H9 (cell line): ENCODE measurements at regions not wholly inside any gene's neighbourhood (a gene's known extent, or its start where the extent isn't known, plus 50 kb on each side); places are given as distances from the start of the nearest gene placed in this dataset.

Experiments used
- DNase-seq: peaks from one replicate; pipeline ENCODE4 v3.0.0-alpha.2; 2017
- H2AFZ ChIP-seq: one replicate; pipeline ENCODE4 v1.6.1; 2013; ENCODE audit warnings: mild to moderate bottlenecking, low read length, control low read depth, moderate library complexity
- H2AK5ac ChIP-seq: 2 replicates; pipeline ENCODE4 v1.6.1; 2013; ENCODE audit warnings: low read length, control low read depth, mixed read lengths; ENCODE audit not compliant: insufficient read length
- H2BK120ac ChIP-seq: one replicate; pipeline ENCODE4 v1.6.1; 2013; ENCODE audit warnings: low read depth, mild to moderate bottlenecking, low read length, control low read depth, inconsistent platforms; ENCODE audit not compliant: poor library complexity, severe bottlenecking
- H2BK12ac ChIP-seq: 2 replicates; pipeline ENCODE4 v1.6.1; 2013; ENCODE audit warnings: low read length, control low read depth, mixed read lengths, low read depth; ENCODE audit not compliant: insufficient read length
- H2BK15ac ChIP-seq: 2 replicates; pipeline ENCODE4 v1.6.1; 2013; ENCODE audit warnings: low read depth, low read length, control low read depth
- H2BK20ac ChIP-seq: one replicate; pipeline ENCODE4 v1.6.1; 2013; ENCODE audit warnings: low read depth, mild to moderate bottlenecking, low read length, control low read depth, inconsistent platforms; ENCODE audit not compliant: poor library complexity, severe bottlenecking
- H2BK5ac ChIP-seq: 2 replicates; pipeline ENCODE4 v1.6.1; 2013; ENCODE audit warnings: low read length, control low read depth, mixed read lengths; ENCODE audit not compliant: insufficient read length
- H3K14ac ChIP-seq: 2 replicates; pipeline ENCODE4 v1.6.1; 2013; ENCODE audit warnings: low read length, control low read depth; ENCODE audit not compliant: insufficient read depth
- H3K18ac ChIP-seq: 2 replicates; pipeline ENCODE4 v1.6.1; 2013; ENCODE audit warnings: low read depth, mild to moderate bottlenecking, mixed read lengths, low read length, control low read depth; ENCODE audit not compliant: insufficient read length
- H3K23ac ChIP-seq: 2 replicates; pipeline ENCODE4 v1.6.1; 2013; ENCODE audit warnings: low read length, control low read depth, mixed read lengths, low read depth; ENCODE audit not compliant: insufficient read length
- H3K23me2 ChIP-seq: 2 replicates; pipeline ENCODE4 v1.6.1; 2013; ENCODE audit warnings: low read depth, mild to moderate bottlenecking, mixed read lengths, low read length, control low read depth; ENCODE audit not compliant: insufficient read length, poor library complexity, severe bottlenecking
- H3K27ac ChIP-seq: 2 replicates; pipeline ENCODE4 v1.5.1; 2013; ENCODE audit warnings: low read length, control low read depth, mixed read lengths, low read depth; ENCODE audit not compliant: insufficient read length
- H3K27me3 ChIP-seq: 2 replicates; pipeline ENCODE4 v1.6.1; 2013; ENCODE audit warnings: low read length, control low read depth, inconsistent platforms; ENCODE audit not compliant: insufficient read depth
- H3K4ac ChIP-seq: 2 replicates; pipeline ENCODE4 v1.6.1; 2013; ENCODE audit warnings: low read depth, mild to moderate bottlenecking, control low read depth, inconsistent platforms, low read length, moderate library complexity
- H3K4me1 ChIP-seq: 2 replicates; pipeline ENCODE4 v1.6.1; 2013; ENCODE audit warnings: low read length, control low read depth, inconsistent platforms; ENCODE audit not compliant: insufficient read depth
- H3K4me2 ChIP-seq: 2 replicates; pipeline ENCODE4 v1.6.1; 2013; ENCODE audit warnings: low read length, control low read depth, mixed read lengths; ENCODE audit not compliant: insufficient read length, insufficient read depth
- H3K56ac ChIP-seq: 2 replicates; pipeline ENCODE4 v1.6.1; 2013; ENCODE audit warnings: low read depth, mild to moderate bottlenecking, mixed read lengths, low read length, control low read depth; ENCODE audit not compliant: insufficient read length
- H3K79me1 ChIP-seq: 2 replicates; pipeline ENCODE4 v1.6.1; 2013; ENCODE audit warnings: low read depth, mild to moderate bottlenecking, moderate library complexity, low read length, control low read depth, inconsistent platforms; ENCODE audit not compliant: insufficient read depth, poor library complexity, severe bottlenecking
- H3K79me2 ChIP-seq: 2 replicates; pipeline ENCODE4 v1.6.1; 2013; ENCODE audit warnings: low read length, control low read depth, inconsistent platforms; ENCODE audit not compliant: insufficient read depth
- H3K9ac ChIP-seq: 2 replicates; pipeline ENCODE4 v1.6.1; 2013; ENCODE audit warnings: low read length, control low read depth, mixed read lengths; ENCODE audit not compliant: insufficient read length; ENCODE audit errors: extremely low read depth
- H3K9me3 ChIP-seq: one replicate; pipeline ENCODE4 v1.6.1; 2013; ENCODE audit warnings: low read depth, low read length, inconsistent platforms; ENCODE audit not compliant: control insufficient read depth
- H3T11ph ChIP-seq: one replicate; pipeline ENCODE4 v1.6.1; 2013; ENCODE audit warnings: mild to moderate bottlenecking, low read length, control low read depth, inconsistent platforms
- H4K20me1 ChIP-seq: one replicate; pipeline ENCODE4 v1.6.1; 2013; ENCODE audit not compliant: control insufficient read depth, insufficient read length, insufficient read depth
- H4K5ac ChIP-seq: 2 replicates; pipeline ENCODE4 v1.6.1; 2013; ENCODE audit warnings: low read depth, mild to moderate bottlenecking, mixed read lengths, low read length, control low read depth; ENCODE audit not compliant: insufficient read length
- H4K8ac ChIP-seq: replicated peaks from 2 replicates; pipeline ENCODE4 v1.6.1; 2013; ENCODE audit warnings: low read length, control low read depth, mixed read lengths, low read depth; ENCODE audit not compliant: insufficient read length
- H4K91ac ChIP-seq: 2 replicates; pipeline ENCODE4 v1.6.1; 2013; ENCODE audit warnings: low read depth, mild to moderate bottlenecking, moderate library complexity, mixed read lengths, low read length, control low read depth; ENCODE audit not compliant: insufficient read length
- H3K27ac Mint-ChIP-seq, 3 experiments: 2 replicates in 2 of 3; 3 replicates in 1 of 3; pipeline ENCODE4 v1.8.0; 2020 to 2021; ENCODE audit warnings: mixed read lengths in 3 of 3, mild to moderate bottlenecking in 1 of 3, moderate library complexity in 1 of 3
- H3K27me3 Mint-ChIP-seq: 2 replicates; pipeline ENCODE4 v1.8.0; 2021; ENCODE audit warnings: low read depth, mild to moderate bottlenecking, moderate library complexity, mixed read lengths
- H3K36me3 Mint-ChIP-seq, 3 experiments: 2 replicates in 2 of 3; 3 replicates in 1 of 3; pipeline ENCODE4 v1.8.0; 2020 to 2021; ENCODE audit warnings: low read depth in 3 of 3, mixed read lengths in 3 of 3; ENCODE audit not compliant: insufficient read depth in 1 of 3
- H3K4me1 Mint-ChIP-seq, 2 experiments: 2 replicates each; pipeline ENCODE4 v1.8.0; 2020; ENCODE audit warnings: mixed read lengths in 2 of 2
- H3K4me3 Mint-ChIP-seq, 2 experiments: 2 replicates in 1 of 2; 3 replicates in 1 of 2; pipeline ENCODE4 v1.8.0; 2020 to 2021; ENCODE audit warnings: mild to moderate bottlenecking in 2 of 2, mixed read lengths in 2 of 2, moderate library complexity in 1 of 2
- H3K9me3 Mint-ChIP-seq, 2 experiments: 2 replicates in 1 of 2; 3 replicates in 1 of 2; pipeline ENCODE4 v1.8.0; 2020; ENCODE audit warnings: mild to moderate bottlenecking in 2 of 2, mixed read lengths in 2 of 2, moderate library complexity in 1 of 2
- CTCF ChIP-seq: fragments of 200-600 bp; sonication (generic); conservative IDR thresholded peaks from 3 replicates; pipeline ENCODE4 v1.8.0; 2021; ENCODE audit warnings: antibody characterized with exemption, mild to moderate bottlenecking
- WGBS: extraction: QIAGEN DNeasy Blood & Tissue Kit; methylation state at CpG from one replicate; pipeline ENCODE4 v1.1.7; 2013; ENCODE audit warnings: missing lambda C conversion rate, low lambda C conversion rate, mixed read lengths; ENCODE audit not compliant: insufficient read length; ENCODE audit errors: extremely low coverage; 5-methylcytosine and 5-hydroxymethylcytosine counted together

GRCh38 chr20:10998476-10998875 is 324.7 kb upstream of the JAG1 start:
- H3K27ac Mint-ChIP-seq = no peak overlapping the region

More at GRCh38 chr20:10998476-10998875, 324.7 kb upstream of the JAG1 start:
- Histone ChIP-seq H3K23ac (no peak overlapping the region), H3K4ac (no peak overlapping the region), H3K14ac (no peak overlapping the region), H2BK120ac (no peak overlapping the region), H4K20me1 (no peaks in the 10 kb centered on the region), H3K56ac (no peak overlapping the region), H4K8ac (no peak overlapping the region), H2BK20ac (no peak overlapping the region), H3K27ac (no peak overlapping the region), H3K4me2 (no peak overlapping the region), H2BK15ac (no peak overlapping the region), H3K9me3 (no peaks in the 10 kb centered on the region), H2AK5ac (no peak overlapping the region), H4K5ac (no peak overlapping the region), H3K4me1 (no peaks in the 10 kb centered on the region), H3K9ac (no peak overlapping the region), H3K18ac (no peak overlapping the region), H2BK5ac (no peak overlapping the region), H3K79me2 (no peaks in the 10 kb centered on the region), H4K91ac (no peak overlapping the region), H2BK12ac (no peak overlapping the region), H2AFZ (no peak overlapping the region), H3T11ph (no peak overlapping the region), H3K79me1 (no peaks in the 10 kb centered on the region), H3K27me3 (no peaks in the 10 kb centered on the region), H3K23me2 (no peaks in the 10 kb centered on the region)
- WGBS = no CpG with 5 or more reads among the region's 4 CpGs
- Mint-ChIP-seq H3K4me3 (no peak overlapping the region), H3K36me3 (no peaks in the 10 kb centered on the region), H3K4me1 (no peaks in the 10 kb centered on the region), H3K27me3 (no peaks in the 10 kb centered on the region; the same call in 1 of the 2 replicates), H3K9me3 (no peaks in the 10 kb centered on the region)
- no peak for DNase-seq
- TF ChIP-seq CTCF = no peak
